B cell (primary cell): ENCODE measurements at regions not wholly inside any gene's neighbourhood (a gene's known extent, or its start where the extent isn't known, plus 50 kb on each side); places are given as distances from the start of the nearest gene placed in this dataset.

ENCODE experiments used
- ATAC-seq: fragments of 200-7000 bp; cut with Tn5 transposase; one replicate; pipeline ENCODE4 v1.10.0; 2021; ENCODE audit warnings: low read depth, mild to moderate bottlenecking, moderate number of reproducible peaks, moderate library complexity
- CTCF ChIA-PET: fragments of 350-600 bp; sonication (Branson Sonifier 250); formaldehyde crosslinking; loops from one replicate; lab custom pipeline; 2021; ENCODE audit warnings: antibody characterized with exemption, inconsistent platforms; lab: Charles Lee
- POLR2A ChIA-PET: fragments of 350-600 bp; sonication (Branson Sonifier 250); formaldehyde crosslinking; loops from one replicate; lab custom pipeline; 2021; ENCODE audit warnings: antibody characterized with exemption; lab: Charles Lee
- DNase-seq: peaks from one replicate; pipeline ENCODE4 v3.0.0; 2013
- H2AFZ ChIP-seq: 2 replicates; pipeline ENCODE4 v1.6.1; 2012; ENCODE audit warnings: mild to moderate bottlenecking, low read depth, low read length; ENCODE audit not compliant: insufficient read depth, poor library complexity, severe bottlenecking
- H3K27ac ChIP-seq, 2 donors: 1 replicate in 1 of 2; 2 replicates in 1 of 2; pipeline ENCODE4 v1.5.1; 2012 to 2013; ENCODE audit warnings: low read length in 2 of 2, mild to moderate bottlenecking in 2 of 2, moderate library complexity in 1 of 2
- H3K27me3 ChIP-seq, 4 experiments: fragments of 200-600 bp in 1 of 4; sonication (generic) in 1 of 4; replicated peaks in 1 of 4; 1 replicate in 2 of 4; 2 replicates in 2 of 4; pipeline versions ENCODE4 v1.6.1 to v1.7.0; 2013 to 2016; ENCODE audit warnings: low read length in 3 of 4, mild to moderate bottlenecking in 2 of 4, mixed read lengths in 1 of 4, moderate library complexity in 1 of 4; ENCODE audit not compliant: insufficient read depth in 4 of 4, control insufficient read depth in 3 of 4; ENCODE audit errors: control extremely low read depth in 1 of 4
- H3K36me3 ChIP-seq, 2 experiments: replicated peaks in 1 of 2; 1 replicate in 1 of 2; 2 replicates in 1 of 2; pipeline versions ENCODE4 v1.6.1 to v1.7.1; 2013; ENCODE audit warnings: low read length in 1 of 2; ENCODE audit not compliant: insufficient read depth in 2 of 2, control insufficient read depth in 1 of 2; ENCODE audit errors: control extremely low read depth in 1 of 2, extremely low read depth in 1 of 2
- H3K4me1 ChIP-seq, 2 donors: fragments of 200-600 bp in 1 of 2; sonication (generic) in 1 of 2; 1 replicate in 1 of 2; 2 replicates in 1 of 2; pipeline versions ENCODE4 v1.5.1 to v1.6.1; 2013 to 2017; ENCODE audit warnings: low read length in 2 of 2; ENCODE audit not compliant: control insufficient read depth in 2 of 2, insufficient read depth in 2 of 2
- H3K4me2 ChIP-seq: replicated peaks from 2 replicates; pipeline ENCODE3; 2012; ENCODE audit warnings: mild to moderate bottlenecking, low read depth, low read length; ENCODE audit not compliant: poor library complexity, severe bottlenecking
- H3K4me3 ChIP-seq, 5 experiments: fragments of 200-600 bp in 1 of 5; sonication (generic) in 1 of 5; 1 replicate in 3 of 5; 2 replicates in 2 of 5; pipeline versions ENCODE4 v1.5.1 to v1.7.0; 2011 to 2016; ENCODE audit warnings: low read length in 4 of 5, mild to moderate bottlenecking in 4 of 5, low read depth in 2 of 5, control low read depth in 1 of 5, moderate library complexity in 1 of 5; ENCODE audit not compliant: insufficient read depth in 1 of 5; ENCODE audit errors: control extremely low read depth in 1 of 5, extremely low read depth in 1 of 5
- H3K79me2 ChIP-seq: fragments of 200-600 bp; sonication (generic); one replicate; pipeline ENCODE4 v1.6.0; 2016; ENCODE audit warnings: low read length; ENCODE audit not compliant: control insufficient read depth, insufficient read depth
- H3K9ac ChIP-seq: fragments of 200-600 bp; sonication (generic); 2 replicates; pipeline ENCODE4 v1.6.1; 2017; ENCODE audit warnings: mild to moderate bottlenecking, low read length, moderate library complexity
- H3K9me3 ChIP-seq, 3 donors: one replicate each; pipeline versions ENCODE4 v1.6.1 to v1.7.1; 2013; ENCODE audit warnings: low read length in 2 of 3; ENCODE audit not compliant: control insufficient read depth in 2 of 3, insufficient read depth in 1 of 3; ENCODE audit errors: control extremely low read depth in 1 of 3
- H4K20me1 ChIP-seq: 2 replicates; pipeline ENCODE4 v1.6.0; 2012; ENCODE audit warnings: mild to moderate bottlenecking, low read length; ENCODE audit not compliant: insufficient read depth, control insufficient read depth, poor library complexity, severe bottlenecking
- H3K27ac Mint-ChIP-seq: one replicate; pipeline ENCODE4 v1.8.0; 2021; ENCODE audit warnings: mixed read lengths
- H3K27me3 Mint-ChIP-seq: one replicate; pipeline ENCODE4 v1.8.0; 2021; ENCODE audit warnings: mixed read lengths
- H3K4me1 Mint-ChIP-seq: one replicate; pipeline ENCODE4 v1.8.0; 2021; ENCODE audit warnings: mixed read lengths
- H3K4me3 Mint-ChIP-seq: one replicate; pipeline ENCODE4 v1.8.0; 2021; ENCODE audit warnings: mixed read lengths
- H3K9me3 Mint-ChIP-seq: one replicate; pipeline ENCODE4 v1.8.0; 2022; ENCODE audit warnings: mixed read lengths; ENCODE audit not compliant: insufficient read depth
- EZH2 ChIP-seq: IDR thresholded peaks from 2 replicates; pipeline ENCODE4 v1.6.1; 2012; ENCODE audit warnings: borderline replicate concordance, low read depth, mild to moderate bottlenecking, moderate library complexity, low read length; ENCODE audit not compliant: insufficient read depth, poor library complexity, severe bottlenecking
- WGBS: methylation state at CpG from one replicate; pipeline ENCODE4 v1.1.5; 2013; ENCODE audit warnings: missing lambda C conversion rate; ENCODE audit not compliant: insufficient coverage; 5-methylcytosine and 5-hydroxymethylcytosine counted together
- intact Hi-C: fragments of 100-400 bp; cut with micrococcal nuclease; formaldehyde crosslinking; loops from one replicate; pipeline ENCODE4 v1.10.0; 2022
- TF ChIP-seq, protein P1 (sequence below): fragments of 200-600 bp; IDR thresholded peaks from one replicate; pipeline ENCODE4 v1.8.0; 2022; ENCODE audit warnings: antibody characterized with exemption, mild to moderate bottlenecking

DNA sequence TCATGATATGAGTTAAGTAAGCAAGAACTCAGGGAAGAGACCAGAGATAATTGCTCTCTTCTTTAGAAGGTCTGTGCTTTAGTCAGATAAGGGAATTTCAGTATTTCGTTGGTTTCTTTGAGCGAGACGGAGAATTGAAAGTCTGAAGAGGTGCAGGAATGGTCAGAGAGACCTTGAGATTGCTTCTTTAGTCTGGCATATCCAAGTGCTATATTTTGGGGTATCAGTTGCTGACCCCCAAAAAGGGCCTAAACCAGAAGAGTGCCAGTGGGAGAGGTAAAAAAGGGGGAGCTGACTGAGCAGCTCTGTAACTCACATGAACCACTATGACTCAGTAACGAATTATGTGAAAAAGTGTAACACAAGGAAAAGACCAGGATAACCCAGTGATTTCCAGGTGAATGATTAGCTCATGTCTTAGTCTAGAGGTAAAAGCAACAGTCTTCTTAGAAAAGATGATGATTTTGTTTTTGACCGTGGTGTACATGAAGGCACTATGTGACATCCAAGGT is 932.9 kb downstream of the TDRD15 start:
- Mint-ChIP-seq H3K4me1 (no peaks in the 10 kb centered on the region), H3K27ac (no peak overlapping the region), H3K9me3 (peaks cover 3% of the 10 kb centered on the region), H3K27me3 (no peaks in the 10 kb centered on the region), H3K4me3 (no peak overlapping the region)
- WGBS: 95% methylated on average over 4 of the region's 5 CpGs
- ChIA-PET POLR2A (no interaction called here), CTCF (no interaction called here)
- Histone ChIP-seq H3K27me3 (no peaks in the 10 kb centered on the region), H3K4me2 (no peak overlapping the region), H3K4me3 (no peak overlapping the region), H3K27ac (no peak overlapping the region), H3K4me1 (no peaks in the 10 kb centered on the region), H4K20me1 (no peaks in the 10 kb centered on the region), H3K79me2 (no peaks in the 10 kb centered on the region), H3K9me3 (peaks cover 0 to under 1% (median 0%) of the 10 kb centered on the region in 3 donors), H2AFZ (no peak overlapping the region), H3K9ac (no peak overlapping the region), H3K36me3 (no peaks in the 10 kb centered on the region)
- DNase-seq (no peak), ATAC-seq (no peak)
- TF ChIP-seq EZH2: no peak
- TF ChIP-seq, protein P1, sequence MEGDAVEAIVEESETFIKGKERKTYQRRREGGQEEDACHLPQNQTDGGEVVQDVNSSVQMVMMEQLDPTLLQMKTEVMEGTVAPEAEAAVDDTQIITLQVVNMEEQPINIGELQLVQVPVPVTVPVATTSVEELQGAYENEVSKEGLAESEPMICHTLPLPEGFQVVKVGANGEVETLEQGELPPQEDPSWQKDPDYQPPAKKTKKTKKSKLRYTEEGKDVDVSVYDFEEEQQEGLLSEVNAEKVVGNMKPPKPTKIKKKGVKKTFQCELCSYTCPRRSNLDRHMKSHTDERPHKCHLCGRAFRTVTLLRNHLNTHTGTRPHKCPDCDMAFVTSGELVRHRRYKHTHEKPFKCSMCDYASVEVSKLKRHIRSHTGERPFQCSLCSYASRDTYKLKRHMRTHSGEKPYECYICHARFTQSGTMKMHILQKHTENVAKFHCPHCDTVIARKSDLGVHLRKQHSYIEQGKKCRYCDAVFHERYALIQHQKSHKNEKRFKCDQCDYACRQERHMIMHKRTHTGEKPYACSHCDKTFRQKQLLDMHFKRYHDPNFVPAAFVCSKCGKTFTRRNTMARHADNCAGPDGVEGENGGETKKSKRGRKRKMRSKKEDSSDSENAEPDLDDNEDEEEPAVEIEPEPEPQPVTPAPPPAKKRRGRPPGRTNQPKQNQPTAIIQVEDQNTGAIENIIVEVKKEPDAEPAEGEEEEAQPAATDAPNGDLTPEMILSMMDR: no peak
- intact Hi-C loops: no loop called here

DNA sequence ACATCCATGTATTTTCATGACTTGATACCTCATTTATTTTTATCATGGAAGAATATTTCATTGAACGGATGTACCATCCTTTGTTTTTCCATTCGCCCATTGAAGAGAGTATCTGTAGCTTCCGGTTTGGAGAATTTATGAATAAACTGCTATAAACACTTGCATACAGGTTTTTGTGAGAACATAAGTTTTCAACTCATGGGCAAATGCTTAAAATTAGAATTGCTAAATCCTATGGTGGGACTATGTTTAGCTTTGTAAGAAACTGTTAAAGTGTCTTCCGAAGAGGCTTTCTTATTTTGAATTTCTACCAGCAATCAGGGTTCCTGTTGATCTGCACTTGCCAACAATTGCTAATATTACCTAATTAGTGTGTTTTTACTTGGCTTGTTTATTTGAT is 938.9 kb downstream of the TDRD15 start:
- no peak overlapping the region for H3K9ac ChIP-seq

More for the DNA sequence above, 938.9 kb downstream of the TDRD15 start:
- ChIA-PET POLR2A (no interaction called here), CTCF (no interaction called here)
- no peaks in the 10 kb centered on the region for H3K4me1 Mint-ChIP-seq
- intact Hi-C loops: no loop called here
- H2AFZ ChIP-seq: no peak overlapping the region
- ATAC-seq: no peak
- H3K27me3 ChIP-seq: no peaks in the 10 kb centered on the region
- H3K4me3 Mint-ChIP-seq: no peak overlapping the region
- no peak overlapping the region for H3K4me2 ChIP-seq
- H3K27me3 Mint-ChIP-seq: no peaks in the 10 kb centered on the region
- H4K20me1 ChIP-seq: no peaks in the 10 kb centered on the region
- DNase-seq: no peak
- H3K79me2 ChIP-seq: no peaks in the 10 kb centered on the region
- TF ChIP-seq, protein P1: no peak
- TF ChIP-seq EZH2: no peak
- H3K4me3 ChIP-seq: no peak overlapping the region
- no CpG with 5 or more reads among the region's 4 CpGs for WGBS
- no peaks in the 10 kb centered on the region for H3K4me1 ChIP-seq
- peaks cover 0 to 3% (median 0%) of the 10 kb centered on the region in 3 donors for H3K9me3 ChIP-seq
- H3K9me3 Mint-ChIP-seq: no peaks in the 10 kb centered on the region
- no peak overlapping the region for H3K27ac Mint-ChIP-seq
- H3K27ac ChIP-seq: no peak overlapping the region
- H3K36me3 ChIP-seq: no peaks in the 10 kb centered on the region
